ENCODE measurements at regions not wholly inside any gene's neighbourhood (a gene's known extent, or its start where the extent isn't known, plus 50 kb on each side); places are given as distances from the start of the nearest gene placed in this dataset.
"Not testable (repeated sequence)": the region's sequence is repeated elsewhere in the genome, so short reads cannot be mapped to it uniquely, and the experiment has no call there.

GRCh38 chr7:9127901-9128300 lies 694.5 kb downstream of the NXPH1 start:
- H3K36me3 ChIP-seq (ENCODE audit: insufficient read depth, low read length) = no peaks in the 10 kb centered on the region
- H3K27me3 ChIP-seq (ENCODE audit: insufficient read depth, low read length) = no peaks in the 10 kb centered on the region
- H3K27ac ChIP-seq (ENCODE audit: low read depth, low read length) = no peak overlapping the region
- 97% methylated on average over 4 of the region's 5 CpGs for WGBS
- H3K4me1 ChIP-seq (ENCODE audit: insufficient read depth, low read length) = no peaks in the 10 kb centered on the region
- no peak overlapping the region for H3K9ac ChIP-seq (ENCODE audit: low read depth, low read length)
- H3K9me3 ChIP-seq (ENCODE audit: insufficient read depth, low read depth, low read length) = no peaks in the 10 kb centered on the region
- H3K4me3 ChIP-seq (ENCODE audit: low read length) = no peak overlapping the region

- Histone ChIP-seq H3K27ac (ENCODE audit: low read depth, low read length) (no peak overlapping the region), H3K4me3 (ENCODE audit: low read length) (no peak overlapping the region), H3K4me1 (ENCODE audit: insufficient read depth, low read length) (peaks cover 30% of the 10 kb centered on the region), H3K36me3 (ENCODE audit: insufficient read depth, low read length) (no peaks in the 10 kb centered on the region), H3K9me3 (ENCODE audit: insufficient read depth, low read depth, low read length) (no peaks in the 10 kb centered on the region), H3K9ac (ENCODE audit: low read depth, low read length) (no peak overlapping the region), H3K27me3 (ENCODE audit: insufficient read depth, low read length) (no peaks in the 10 kb centered on the region)
- 80% methylated on average over 1 of the region's 1 CpG for WGBS
Observed at GRCh38 chr7:9148687-9149086, 715.3 kb downstream of the NXPH1 start.

- H3K4me3 ChIP-seq (ENCODE audit: low read length) = no peak overlapping the region
- H3K9me3 ChIP-seq (ENCODE audit: insufficient read depth, low read depth, low read length) = no peaks in the 10 kb centered on the region
- H3K36me3 ChIP-seq (ENCODE audit: insufficient read depth, low read length) = no peaks in the 10 kb centered on the region
- no peak overlapping the region for H3K9ac ChIP-seq (ENCODE audit: low read depth, low read length)
- 95% methylated on average over 4 of the region's 4 CpGs for WGBS
- H3K27ac ChIP-seq (ENCODE audit: low read depth, low read length) = no peak overlapping the region
- no peaks in the 10 kb centered on the region for H3K27me3 ChIP-seq (ENCODE audit: insufficient read depth, low read length)
- H3K4me1 ChIP-seq (ENCODE audit: insufficient read depth, low read length) = peaks cover 23% of the 10 kb centered on the region
Observed at GRCh38 chr7:9149499-9150082, 716.2 kb downstream of the NXPH1 start.

GRCh38 chr7:9163691-9164090 lies 730.3 kb downstream of the NXPH1 start:
- not testable (repeated sequence) for H3K27me3 ChIP-seq (ENCODE audit: insufficient read depth, low read length); H3K4me1 ChIP-seq (ENCODE audit: insufficient read depth, low read length); H3K4me3 ChIP-seq (ENCODE audit: low read length); H3K36me3 ChIP-seq (ENCODE audit: insufficient read depth, low read length); H3K9ac ChIP-seq (ENCODE audit: low read depth, low read length); H3K9me3 ChIP-seq (ENCODE audit: insufficient read depth, low read depth, low read length); H3K27ac ChIP-seq (ENCODE audit: low read depth, low read length)

- Histone ChIP-seq H3K9ac (ENCODE audit: low read depth, low read length) (no peak overlapping the region), H3K27me3 (ENCODE audit: insufficient read depth, low read length) (no peaks in the 10 kb centered on the region), H3K27ac (ENCODE audit: low read depth, low read length) (no peak overlapping the region), H3K9me3 (ENCODE audit: insufficient read depth, low read depth, low read length) (no peaks in the 10 kb centered on the region), H3K36me3 (ENCODE audit: insufficient read depth, low read length) (no peaks in the 10 kb centered on the region), H3K4me1 (ENCODE audit: insufficient read depth, low read length) (peaks cover 13% of the 10 kb centered on the region), H3K4me3 (ENCODE audit: low read length) (no peak overlapping the region)
- WGBS = 48% methylated on average over 1 of the region's 3 CpGs
Observed at GRCh38 chr7:9175871-9176270, 742.5 kb downstream of the NXPH1 start.

- Histone ChIP-seq H3K36me3 (ENCODE audit: insufficient read depth, low read length) (no peaks in the 10 kb centered on the region), H3K4me1 (ENCODE audit: insufficient read depth, low read length) (peaks cover 2% of the 10 kb centered on the region), H3K4me3 (ENCODE audit: low read length) (no peak overlapping the region), H3K27me3 (ENCODE audit: insufficient read depth, low read length) (no peaks in the 10 kb centered on the region), H3K9me3 (ENCODE audit: insufficient read depth, low read depth, low read length) (no peaks in the 10 kb centered on the region), H3K27ac (ENCODE audit: low read depth, low read length) (no peak overlapping the region), H3K9ac (ENCODE audit: low read depth, low read length) (no peak overlapping the region)
- no CpG with 5 or more reads among the region's 1 CpG for WGBS
Observed at GRCh38 chr7:9181356-9181755, 747.9 kb downstream of the NXPH1 start.

- H3K27ac ChIP-seq (ENCODE audit: low read depth, low read length) = no peak overlapping the region
- WGBS = 100% methylated on average over 1 of the region's 4 CpGs
- no peak overlapping the region for H3K4me3 ChIP-seq (ENCODE audit: low read length)
- H3K9me3 ChIP-seq (ENCODE audit: insufficient read depth, low read depth, low read length) = no peaks in the 10 kb centered on the region
- H3K27me3 ChIP-seq (ENCODE audit: insufficient read depth, low read length) = no peaks in the 10 kb centered on the region
- H3K4me1 ChIP-seq (ENCODE audit: insufficient read depth, low read length) = no peaks in the 10 kb centered on the region
- H3K36me3 ChIP-seq (ENCODE audit: insufficient read depth, low read length) = no peaks in the 10 kb centered on the region
- H3K9ac ChIP-seq (ENCODE audit: low read depth, low read length) = no peak overlapping the region
Observed at GRCh38 chr7:9186730-9187129, 753.3 kb downstream of the NXPH1 start.

- Histone ChIP-seq H3K9ac (ENCODE audit: low read depth, low read length) (no peak overlapping the region), H3K27ac (ENCODE audit: low read depth, low read length) (no peak overlapping the region), H3K9me3 (ENCODE audit: insufficient read depth, low read depth, low read length) (no peaks in the 10 kb centered on the region), H3K4me3 (ENCODE audit: low read length) (no peak overlapping the region), H3K36me3 (ENCODE audit: insufficient read depth, low read length) (no peaks in the 10 kb centered on the region), H3K27me3 (ENCODE audit: insufficient read depth, low read length) (no peaks in the 10 kb centered on the region), H3K4me1 (ENCODE audit: insufficient read depth, low read length) (no peaks in the 10 kb centered on the region)
- 80% methylated on average over 9 of the region's 9 CpGs for WGBS
Observed at GRCh38 chr7:9189703-9190102, 756.3 kb downstream of the NXPH1 start.

- no peaks in the 10 kb centered on the region for H3K27me3 ChIP-seq (ENCODE audit: insufficient read depth, low read length)
- 82% methylated on average over 2 of the region's 2 CpGs for WGBS
Observed at GRCh38 chr7:9192969-9193368, 759.6 kb downstream of the NXPH1 start.

GRCh38 chr7:9200626-9201025 lies 767.2 kb downstream of the NXPH1 start:
- no peak overlapping the region for H3K4me3 ChIP-seq (ENCODE audit: low read length)
- no peaks in the 10 kb centered on the region for H3K36me3 ChIP-seq (ENCODE audit: insufficient read depth, low read length)
- H3K9me3 ChIP-seq (ENCODE audit: insufficient read depth, low read depth, low read length) = no peaks in the 10 kb centered on the region
- H3K27ac ChIP-seq (ENCODE audit: low read depth, low read length) = no peak overlapping the region
- H3K9ac ChIP-seq (ENCODE audit: low read depth, low read length) = no peak overlapping the region
- WGBS = 94% methylated on average over 4 of the region's 4 CpGs
- H3K27me3 ChIP-seq (ENCODE audit: insufficient read depth, low read length) = no peaks in the 10 kb centered on the region
- H3K4me1 ChIP-seq (ENCODE audit: insufficient read depth, low read length) = peaks cover 12% of the 10 kb centered on the region

More at GRCh38 chr7:9192969-9193368, 759.6 kb downstream of the NXPH1 start:
- H3K4me3 ChIP-seq (ENCODE audit: low read length) = no peak overlapping the region
- no peak overlapping the region for H3K27ac ChIP-seq (ENCODE audit: low read depth, low read length)
- no peaks in the 10 kb centered on the region for H3K4me1 ChIP-seq (ENCODE audit: insufficient read depth, low read length)
- H3K36me3 ChIP-seq (ENCODE audit: insufficient read depth, low read length) = no peaks in the 10 kb centered on the region
- H3K9ac ChIP-seq (ENCODE audit: low read depth, low read length) = no peak overlapping the region
- no peaks in the 10 kb centered on the region for H3K9me3 ChIP-seq (ENCODE audit: insufficient read depth, low read depth, low read length)

- Histone ChIP-seq H3K4me3 (ENCODE audit: low read length) (no peak overlapping the region), H3K27me3 (ENCODE audit: insufficient read depth, low read length) (no peaks in the 10 kb centered on the region), H3K9ac (ENCODE audit: low read depth, low read length) (no peak overlapping the region), H3K27ac (ENCODE audit: low read depth, low read length) (no peak overlapping the region), H3K4me1 (ENCODE audit: insufficient read depth, low read length) (peaks cover 18% of the 10 kb centered on the region), H3K36me3 (ENCODE audit: insufficient read depth, low read length) (no peaks in the 10 kb centered on the region), H3K9me3 (ENCODE audit: insufficient read depth, low read depth, low read length) (no peaks in the 10 kb centered on the region)
- whole genome bisulfite sequencing = 58% methylated on average over 2 of the region's 2 CpGs
Observed at GRCh38 chr7:9201928-9202327, 768.5 kb downstream of the NXPH1 start.

- Histone ChIP-seq H3K27ac (ENCODE audit: low read depth, low read length) (peak overlapping the region; percentile 6; the same call in 1 of the 2 replicates), H3K4me3 (ENCODE audit: low read length) (no peak overlapping the region), H3K27me3 (ENCODE audit: insufficient read depth, low read length) (no peaks in the 10 kb centered on the region), H3K9me3 (ENCODE audit: insufficient read depth, low read depth, low read length) (no peaks in the 10 kb centered on the region), H3K36me3 (ENCODE audit: insufficient read depth, low read length) (no peaks in the 10 kb centered on the region), H3K9ac (ENCODE audit: low read depth, low read length) (no peak overlapping the region), H3K4me1 (ENCODE audit: insufficient read depth, low read length) (peaks cover 19% of the 10 kb centered on the region)
- WGBS = no CpG with 5 or more reads among the region's 1 CpG
Observed at GRCh38 chr7:9204571-9204970, 771.2 kb downstream of the NXPH1 start.
